Loucy (cell line): ENCODE measurements at regions not wholly inside any gene's neighbourhood (a gene's known extent, or its start where the extent isn't known, plus 50 kb on each side); places are given as distances from the start of the nearest gene placed in this dataset.

Source experiments
- H2AFZ ChIP-seq: fragments of 200-600 bp; sonication (generic); 2 replicates; pipeline ENCODE4 v1.6.0; 2016; ENCODE audit warnings: antibody characterized with exemption, mild to moderate bottlenecking, low read length, moderate library complexity
- H3F3A ChIP-seq: fragments of 200-600 bp; 2 replicates; pipeline ENCODE4 v1.6.0; 2016; ENCODE audit warnings: antibody characterized with exemption, low read depth, mild to moderate bottlenecking
- H3K27me3 ChIP-seq: fragments of 200-600 bp; sonication (generic); 2 replicates; pipeline ENCODE4 v1.6.1; 2014; ENCODE audit warnings: low read length, mild to moderate bottlenecking; ENCODE audit not compliant: insufficient read depth, poor library complexity, severe bottlenecking
- H3K36me3 ChIP-seq: fragments of 200-600 bp; sonication (generic); 2 replicates; pipeline ENCODE4 v1.6.1; 2016; ENCODE audit warnings: low read length; ENCODE audit not compliant: insufficient read depth
- H3K4me1 ChIP-seq: fragments of 200-600 bp; sonication (generic); 2 replicates; pipeline ENCODE4 v1.5.1; 2014; ENCODE audit warnings: low read length, mild to moderate bottlenecking; ENCODE audit not compliant: insufficient read depth, poor library complexity, severe bottlenecking
- H3K4me2 ChIP-seq: fragments of 200-600 bp; sonication (generic); 2 replicates; pipeline ENCODE4 v1.6.0; 2014; ENCODE audit warnings: antibody characterized with exemption, low read length, low read depth, mild to moderate bottlenecking; ENCODE audit not compliant: poor library complexity, severe bottlenecking
- H3K4me3 ChIP-seq: fragments of 200-600 bp; sonication (generic); 2 replicates; pipeline ENCODE4 v1.5.1; 2014; ENCODE audit warnings: low read length, mild to moderate bottlenecking, mixed read lengths; ENCODE audit not compliant: poor library complexity, severe bottlenecking
- H3K79me2 ChIP-seq: fragments of 200-600 bp; sonication (generic); 2 replicates; pipeline ENCODE4 v1.6.1; 2014; ENCODE audit warnings: low read length; ENCODE audit not compliant: insufficient read depth
- H3K9ac ChIP-seq: fragments of 200-600 bp; sonication (generic); 2 replicates; pipeline ENCODE4 v1.6.0; 2014; ENCODE audit warnings: mild to moderate bottlenecking, low read depth, low read length, moderate library complexity; ENCODE audit not compliant: poor library complexity, severe bottlenecking
- H3K9me2 ChIP-seq: fragments of 200-600 bp; sonication (generic); replicated peaks from 2 replicates; pipeline ENCODE4 v1.6.1; 2016; ENCODE audit warnings: low read depth, low read length, mixed read lengths
- H3K9me3 ChIP-seq: fragments of 200-600 bp; sonication (generic); 2 replicates; pipeline ENCODE4 v1.6.1; 2014; ENCODE audit warnings: mild to moderate bottlenecking, antibody characterized with exemption, low read length, low read depth; ENCODE audit not compliant: insufficient read depth
- H4K20me1 ChIP-seq: fragments of 200-600 bp; sonication (generic); 2 replicates; pipeline ENCODE4 v1.6.0; 2014; ENCODE audit warnings: antibody characterized with exemption, low read length, mild to moderate bottlenecking; ENCODE audit not compliant: insufficient read depth, poor library complexity, severe bottlenecking
- EZH2phosphoT487 ChIP-seq: fragments of 200-600 bp; IDR thresholded peaks from 2 replicates; pipeline ENCODE4 v1.6.1; 2018; ENCODE audit warnings: antibody characterized with exemption, mild to moderate bottlenecking, moderate library complexity, borderline replicate concordance
- TF ChIP-seq, protein P1 (sequence below): fragments of 200-600 bp; sonication (generic); conservative IDR thresholded peaks from 2 replicates; pipeline ENCODE4 v1.5.1; 2014; ENCODE audit warnings: mild to moderate bottlenecking, antibody characterized with exemption, low read length

DNA sequence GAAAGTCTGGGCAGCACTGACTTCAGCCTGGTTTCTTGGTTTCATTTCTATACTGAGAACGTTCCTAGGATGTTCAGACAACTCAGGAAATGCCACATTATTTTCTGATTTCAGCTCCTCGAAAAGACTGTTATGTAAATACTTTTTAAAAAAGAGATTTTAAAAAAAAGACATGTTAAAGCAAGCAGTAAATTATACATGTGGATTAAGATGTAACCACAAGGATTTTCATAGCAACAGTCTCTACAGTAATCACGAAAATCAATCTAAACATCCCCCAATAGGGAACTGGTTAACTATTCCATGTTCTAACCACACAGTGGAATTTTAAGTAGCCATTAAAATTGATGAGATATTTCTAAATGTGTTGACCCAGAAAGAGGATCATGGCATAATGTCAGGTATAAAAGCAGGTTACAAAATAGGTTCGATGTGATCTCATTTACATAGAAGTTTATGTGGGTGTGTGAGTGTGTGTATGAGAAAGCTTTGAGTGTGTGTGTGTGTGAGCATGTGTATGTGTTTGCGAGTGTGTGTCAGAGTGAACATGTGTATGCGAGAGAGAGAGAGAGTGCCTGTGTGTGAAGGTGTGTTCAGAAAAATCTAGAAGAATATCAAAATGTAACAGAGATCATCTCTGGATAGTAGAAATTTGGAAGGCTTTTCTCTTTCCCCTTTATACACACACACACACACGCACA, 63.0 kb upstream of the ERCC4 start:
- Histone ChIP-seq H3F3A (no peaks in the 10 kb centered on the region), H3K9me3 (no peaks in the 10 kb centered on the region), H3K4me2 (no peak overlapping the region), H3K9me2 (no peaks in the 10 kb centered on the region), H3K4me3 (no peak overlapping the region), H3K27me3 (no peaks in the 10 kb centered on the region), H3K79me2 (no peaks in the 10 kb centered on the region), H2AFZ (no peak overlapping the region), H4K20me1 (no peaks in the 10 kb centered on the region), H3K9ac (no peak overlapping the region), H3K4me1 (no peaks in the 10 kb centered on the region), H3K36me3 (no peaks in the 10 kb centered on the region)
- TF ChIP-seq, protein P1, sequence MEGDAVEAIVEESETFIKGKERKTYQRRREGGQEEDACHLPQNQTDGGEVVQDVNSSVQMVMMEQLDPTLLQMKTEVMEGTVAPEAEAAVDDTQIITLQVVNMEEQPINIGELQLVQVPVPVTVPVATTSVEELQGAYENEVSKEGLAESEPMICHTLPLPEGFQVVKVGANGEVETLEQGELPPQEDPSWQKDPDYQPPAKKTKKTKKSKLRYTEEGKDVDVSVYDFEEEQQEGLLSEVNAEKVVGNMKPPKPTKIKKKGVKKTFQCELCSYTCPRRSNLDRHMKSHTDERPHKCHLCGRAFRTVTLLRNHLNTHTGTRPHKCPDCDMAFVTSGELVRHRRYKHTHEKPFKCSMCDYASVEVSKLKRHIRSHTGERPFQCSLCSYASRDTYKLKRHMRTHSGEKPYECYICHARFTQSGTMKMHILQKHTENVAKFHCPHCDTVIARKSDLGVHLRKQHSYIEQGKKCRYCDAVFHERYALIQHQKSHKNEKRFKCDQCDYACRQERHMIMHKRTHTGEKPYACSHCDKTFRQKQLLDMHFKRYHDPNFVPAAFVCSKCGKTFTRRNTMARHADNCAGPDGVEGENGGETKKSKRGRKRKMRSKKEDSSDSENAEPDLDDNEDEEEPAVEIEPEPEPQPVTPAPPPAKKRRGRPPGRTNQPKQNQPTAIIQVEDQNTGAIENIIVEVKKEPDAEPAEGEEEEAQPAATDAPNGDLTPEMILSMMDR = no peak
- no peak for TF ChIP-seq EZH2phosphoT487

DNA sequence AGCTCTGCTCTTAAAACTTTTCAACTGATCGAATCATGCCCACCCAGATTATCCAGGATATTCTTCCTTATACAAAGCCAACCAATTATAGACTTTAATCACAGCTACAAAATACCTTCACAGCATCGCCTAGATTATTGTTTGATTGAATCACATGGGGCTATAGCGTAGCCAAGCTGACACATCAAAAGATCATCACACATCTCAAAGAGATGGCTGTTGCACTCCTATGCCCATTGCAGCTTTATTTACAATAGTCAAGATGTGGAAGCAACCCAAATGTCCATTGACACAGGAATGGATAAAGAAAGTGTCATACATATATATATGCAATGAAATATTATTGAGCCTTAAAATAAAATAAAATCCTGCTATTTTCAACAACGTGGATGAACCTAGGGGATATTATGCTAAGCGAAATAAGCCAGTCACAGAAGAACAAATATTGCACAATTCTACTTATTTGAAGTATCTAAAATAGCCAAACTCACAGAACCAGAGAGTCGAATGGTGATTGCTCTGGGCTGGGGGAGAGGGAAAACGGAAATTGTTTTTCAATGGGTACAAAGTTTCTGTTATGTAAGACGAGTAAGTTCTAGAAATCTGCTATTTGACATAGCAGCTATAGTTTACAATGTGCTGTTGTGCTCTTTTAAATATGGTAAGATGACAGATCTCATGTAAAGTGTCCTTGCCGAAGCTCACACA, 60.9 kb upstream of the ERCC4 start:
- no peaks in the 10 kb centered on the region for H4K20me1 ChIP-seq
- no peaks in the 10 kb centered on the region for H3K4me1 ChIP-seq
- no peaks in the 10 kb centered on the region for H3F3A ChIP-seq
- H3K9me3 ChIP-seq = no peaks in the 10 kb centered on the region
- no peak overlapping the region for H3K9ac ChIP-seq
- no peaks in the 10 kb centered on the region for H3K9me2 ChIP-seq
- H2AFZ ChIP-seq = no peak overlapping the region
- H3K27me3 ChIP-seq = no peaks in the 10 kb centered on the region
- TF ChIP-seq EZH2phosphoT487 = no peak
- TF ChIP-seq, protein P1 = no peak
- no peak overlapping the region for H3K4me3 ChIP-seq
- no peaks in the 10 kb centered on the region for H3K36me3 ChIP-seq
- no peaks in the 10 kb centered on the region for H3K79me2 ChIP-seq
- no peak overlapping the region for H3K4me2 ChIP-seq

DNA sequence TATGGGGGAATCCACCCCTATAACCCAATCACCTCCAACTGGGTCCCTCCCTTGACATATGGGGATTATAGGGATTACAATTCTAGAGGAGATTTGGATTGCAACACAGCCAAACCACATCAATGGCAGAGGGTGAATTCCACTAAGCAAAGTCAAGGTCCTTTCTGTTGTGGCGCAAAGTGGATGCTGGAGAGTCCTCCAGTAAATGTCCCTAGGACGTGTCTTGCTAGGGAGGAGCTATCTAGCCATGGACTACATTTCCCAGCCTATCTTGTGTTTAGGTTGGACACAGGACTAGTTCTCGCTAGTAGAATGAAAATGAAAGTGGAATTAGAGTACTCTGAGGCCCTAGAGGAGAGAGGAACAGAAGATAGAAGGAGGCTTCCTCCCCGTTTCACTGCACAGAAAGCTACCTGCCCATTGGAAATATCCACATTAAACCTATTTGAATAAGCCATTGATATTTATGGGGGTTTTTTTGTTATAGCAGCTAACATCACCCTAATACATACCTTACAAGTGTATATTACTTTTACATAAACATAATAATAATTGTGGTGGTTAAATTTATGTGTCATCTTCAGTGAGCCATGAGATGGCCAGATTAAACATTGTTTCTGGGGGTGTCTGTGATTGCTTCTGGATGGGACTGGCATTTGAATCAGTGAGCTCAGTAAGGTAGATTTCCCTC, 56.7 kb upstream of the ERCC4 start:
- Histone ChIP-seq H4K20me1 (no peaks in the 10 kb centered on the region), H2AFZ (no peak overlapping the region), H3K9me2 (no peaks in the 10 kb centered on the region), H3K4me1 (no peaks in the 10 kb centered on the region), H3K9me3 (no peaks in the 10 kb centered on the region), H3K36me3 (no peaks in the 10 kb centered on the region), H3K27me3 (no peaks in the 10 kb centered on the region), H3K4me3 (no peak overlapping the region), H3K4me2 (no peak overlapping the region), H3K9ac (no peak overlapping the region), H3F3A (no peaks in the 10 kb centered on the region), H3K79me2 (no peaks in the 10 kb centered on the region)
- TF ChIP-seq, protein P1 = no peak
- TF ChIP-seq EZH2phosphoT487 = no peak
